ENCODE measurements at regions not wholly inside any gene's neighbourhood (a gene's known extent, or its start where the extent isn't known, plus 50 kb on each side); places are given as distances from the start of the nearest gene placed in this dataset.

DNA sequence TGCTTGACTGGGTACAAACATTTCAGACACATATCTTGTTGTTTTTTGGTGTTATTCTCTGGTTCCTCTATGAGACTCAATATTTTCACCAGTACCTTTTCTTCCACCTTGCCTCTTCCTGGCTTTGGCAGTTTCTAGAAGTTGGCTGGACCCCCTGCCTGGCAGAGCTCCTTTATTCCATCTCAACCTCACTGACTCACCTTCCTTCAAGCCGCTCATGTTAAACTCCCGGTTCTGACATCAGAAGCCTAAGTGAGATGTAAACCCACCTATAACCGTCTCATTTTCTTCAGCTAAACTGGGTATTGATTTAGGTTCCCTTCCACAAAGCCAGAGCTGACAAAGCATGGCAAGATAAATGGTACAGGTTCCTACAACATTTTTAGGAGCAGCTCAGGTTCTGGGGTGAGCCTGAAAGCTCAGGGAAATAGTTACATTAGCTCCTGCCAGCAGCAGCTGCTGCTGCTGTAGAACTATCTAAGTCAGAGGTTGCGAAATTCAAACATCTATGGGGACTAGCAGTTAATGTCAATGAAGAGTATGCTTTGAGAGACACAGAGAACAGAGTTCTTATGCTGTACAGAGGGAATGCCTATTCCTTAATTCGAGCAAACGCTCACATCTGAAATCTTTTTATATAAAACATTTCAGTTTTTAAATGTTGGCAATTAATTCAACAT, 197.1 kb upstream of the NR3C1 start:
- H3K27me3 ChIP-seq: no peaks in the 10 kb centered on the region
- H3K27ac ChIP-seq: no peak overlapping the region
- H3K36me3 ChIP-seq: no peaks in the 10 kb centered on the region
- peaks cover 0 to 5% (median 0%) of the 10 kb centered on the region in 3 donors for H3K4me1 ChIP-seq
- WGBS, 2 donors (ENCODE audit: low coverage in 1 of 2): 83 to 93% methylated on average over 3 to 4 of the region's 6 CpGs
- H3K4me3 ChIP-seq: no peak overlapping the region
- no peaks in the 10 kb centered on the region for H3K9me3 ChIP-seq
- TF ChIP-seq, protein P1, sequence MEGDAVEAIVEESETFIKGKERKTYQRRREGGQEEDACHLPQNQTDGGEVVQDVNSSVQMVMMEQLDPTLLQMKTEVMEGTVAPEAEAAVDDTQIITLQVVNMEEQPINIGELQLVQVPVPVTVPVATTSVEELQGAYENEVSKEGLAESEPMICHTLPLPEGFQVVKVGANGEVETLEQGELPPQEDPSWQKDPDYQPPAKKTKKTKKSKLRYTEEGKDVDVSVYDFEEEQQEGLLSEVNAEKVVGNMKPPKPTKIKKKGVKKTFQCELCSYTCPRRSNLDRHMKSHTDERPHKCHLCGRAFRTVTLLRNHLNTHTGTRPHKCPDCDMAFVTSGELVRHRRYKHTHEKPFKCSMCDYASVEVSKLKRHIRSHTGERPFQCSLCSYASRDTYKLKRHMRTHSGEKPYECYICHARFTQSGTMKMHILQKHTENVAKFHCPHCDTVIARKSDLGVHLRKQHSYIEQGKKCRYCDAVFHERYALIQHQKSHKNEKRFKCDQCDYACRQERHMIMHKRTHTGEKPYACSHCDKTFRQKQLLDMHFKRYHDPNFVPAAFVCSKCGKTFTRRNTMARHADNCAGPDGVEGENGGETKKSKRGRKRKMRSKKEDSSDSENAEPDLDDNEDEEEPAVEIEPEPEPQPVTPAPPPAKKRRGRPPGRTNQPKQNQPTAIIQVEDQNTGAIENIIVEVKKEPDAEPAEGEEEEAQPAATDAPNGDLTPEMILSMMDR (IDR thresholded peaks at IDR 0.05): no peak
- TF ChIP-seq POLR2AphosphoS5 (IDR thresholded peaks at IDR 0.05) (no peak), POLR2A (IDR thresholded peaks at IDR 0.05) (no peak), EP300 (IDR thresholded peaks at IDR 0.05) (no peak)
- ATAC-seq: no peak

DNA sequence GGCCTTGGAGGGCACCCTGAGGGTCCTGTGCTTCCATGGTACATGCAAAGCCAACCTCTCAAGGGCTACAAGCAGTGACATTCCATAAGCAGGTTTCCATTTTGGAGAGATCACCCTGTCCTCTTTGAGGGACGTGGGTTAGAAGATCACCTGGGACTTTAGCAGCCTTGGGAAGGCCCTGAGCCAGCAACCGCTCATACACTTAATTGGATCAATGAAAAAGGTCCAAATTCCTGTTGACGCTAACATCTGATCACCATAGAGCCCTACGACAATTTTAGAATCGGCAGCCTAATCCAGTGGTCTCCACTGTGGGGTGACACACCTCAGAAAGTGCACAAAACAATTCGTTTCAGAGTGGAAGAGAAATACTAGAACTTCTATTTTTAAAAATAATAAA, 196.0 kb upstream of the NR3C1 start:
- Histone ChIP-seq H3K27me3 (no peaks in the 10 kb centered on the region), H3K36me3 (no peaks in the 10 kb centered on the region), H3K4me1 (peaks cover 0 to 5% (median 0%) of the 10 kb centered on the region in 3 donors), H3K4me3 (no peak overlapping the region), H3K9me3 (no peaks in the 10 kb centered on the region), H3K27ac (no peak overlapping the region)
- TF ChIP-seq POLR2AphosphoS5 (IDR thresholded peaks at IDR 0.05) (no peak), POLR2A (IDR thresholded peaks at IDR 0.05) (no peak), EP300 (IDR thresholded peaks at IDR 0.05) (no peak)
- TF ChIP-seq, protein P1 (IDR thresholded peaks at IDR 0.05): no peak
- WGBS, 2 donors (ENCODE audit: low coverage in 1 of 2): 90 to 97% methylated on average over 5 to 6 of the region's 6 CpGs
- no peak for ATAC-seq

DNA sequence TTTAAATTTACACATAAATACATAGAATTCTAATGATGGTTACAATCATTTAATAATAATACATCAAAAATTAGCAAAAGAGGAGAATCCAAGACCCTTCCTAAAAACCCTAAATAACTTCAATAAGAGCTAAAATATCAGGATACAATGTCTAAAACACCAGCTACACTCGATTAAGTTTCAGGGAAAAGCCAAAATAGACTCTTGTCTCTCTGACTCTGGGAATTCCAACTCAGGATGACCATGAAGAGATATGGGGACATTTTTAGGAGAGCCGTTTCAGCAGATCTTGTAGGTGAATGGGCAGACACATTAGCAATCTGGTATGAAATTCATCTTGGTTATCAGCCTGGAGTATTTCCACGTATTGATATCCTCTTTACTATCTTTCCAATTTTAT, 193.3 kb upstream of the NR3C1 start:
- Histone ChIP-seq H3K4me3 (no peak overlapping the region), H3K4me1 (peaks cover 0 to 5% (median 0%) of the 10 kb centered on the region in 3 donors), H3K36me3 (no peaks in the 10 kb centered on the region), H3K9me3 (no peaks in the 10 kb centered on the region), H3K27me3 (no peaks in the 10 kb centered on the region), H3K27ac (no peak overlapping the region)
- 91 to 94% methylated on average over 3 of the region's 3 CpGs for WGBS, 2 donors (ENCODE audit: low coverage in 1 of 2)
- no peak for TF ChIP-seq POLR2AphosphoS5 (IDR thresholded peaks at IDR 0.05)
- no peak for TF ChIP-seq POLR2A (IDR thresholded peaks at IDR 0.05)
- TF ChIP-seq EP300 (IDR thresholded peaks at IDR 0.05): no peak
- TF ChIP-seq, protein P1 (IDR thresholded peaks at IDR 0.05): no peak
- no peak for ATAC-seq

DNA sequence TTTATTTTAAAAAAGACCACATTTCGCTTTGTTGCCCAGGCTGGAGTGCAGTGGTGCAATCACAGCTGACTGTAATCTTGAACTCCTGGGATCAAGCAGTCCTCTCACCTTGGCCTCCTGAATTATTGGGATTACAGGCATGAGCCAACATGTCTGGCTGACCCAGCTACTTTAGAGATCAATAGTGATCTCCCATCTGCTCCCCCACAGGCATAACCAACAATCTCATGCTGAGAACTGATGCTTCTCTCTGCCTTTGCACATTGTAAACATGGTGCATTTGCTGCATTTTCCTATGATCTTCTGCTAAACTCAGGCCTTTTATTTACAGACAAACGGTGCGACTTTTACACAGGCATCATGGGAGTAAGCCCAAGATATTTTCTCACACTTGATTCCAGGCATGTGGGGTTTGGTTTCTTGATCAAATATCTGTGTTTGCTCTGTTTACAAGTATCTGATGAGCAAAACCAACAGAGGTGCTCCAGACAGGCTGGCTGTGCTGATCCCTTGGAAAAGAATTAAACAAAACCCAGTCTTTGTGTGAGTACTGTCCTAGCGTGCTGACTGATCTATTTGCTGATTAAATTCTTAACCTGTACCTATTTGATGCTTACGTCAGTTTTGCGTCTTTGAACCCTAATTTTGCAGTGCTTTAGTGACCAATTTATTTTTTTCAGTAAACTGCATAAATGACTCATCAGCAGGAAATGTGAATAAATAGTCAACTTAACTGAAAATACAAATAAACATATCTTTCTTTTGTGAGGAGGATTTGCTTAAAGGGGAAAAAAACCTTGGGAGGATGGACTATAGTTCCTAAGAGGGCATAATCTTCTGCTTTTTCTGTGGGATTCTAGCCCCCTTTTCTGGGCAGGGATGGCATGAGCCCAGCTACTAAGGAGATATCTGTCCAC, 191.7 kb upstream of the NR3C1 start:
- peaks cover 0 to under 1% (median 0%) of the 10 kb centered on the region in 3 donors for H3K4me1 ChIP-seq
- H3K36me3 ChIP-seq: no peaks in the 10 kb centered on the region
- no peak overlapping the region for H3K27ac ChIP-seq
- no peaks in the 10 kb centered on the region for H3K27me3 ChIP-seq
- no peaks in the 10 kb centered on the region for H3K9me3 ChIP-seq
- WGBS, 2 donors (ENCODE audit: low coverage in 1 of 2): 74 to 78% methylated on average over 6 of the region's 6 CpGs
- H3K4me3 ChIP-seq: no peak overlapping the region
- TF ChIP-seq, protein P1 (IDR thresholded peaks at IDR 0.05): no peak
- TF ChIP-seq POLR2AphosphoS5 (IDR thresholded peaks at IDR 0.05): no peak
- TF ChIP-seq EP300 (IDR thresholded peaks at IDR 0.05): no peak
- no peak for TF ChIP-seq POLR2A (IDR thresholded peaks at IDR 0.05)
- ATAC-seq: no peak

Measured in gastroesophageal sphincter (tissue), 4 donors.